Epithelial cell of esophagus (primary cell): ENCODE measurements at regions not wholly inside any gene's neighbourhood (a gene's known extent, or its start where the extent isn't known, plus 50 kb on each side); places are given as distances from the start of the nearest gene placed in this dataset.

Experiments used
- DNase-seq: peaks from one replicate; pipeline ENCODE4 v3.0.0; 2010; ENCODE audit warnings: low read depth
- H3K4me3 ChIP-seq: 2 replicates; pipeline ENCODE4 v1.5.1; 2011; ENCODE audit warnings: mild to moderate bottlenecking, low read length, control low read depth
- TF ChIP-seq, protein P1 (sequence below): IDR thresholded peaks from 2 replicates; pipeline ENCODE4 v1.5.1; 2011; ENCODE audit warnings: low read depth, mild to moderate bottlenecking, low read length, control low read depth, inconsistent platforms; ENCODE audit not compliant: insufficient read depth; ENCODE audit errors: missing control alignments

DNA sequence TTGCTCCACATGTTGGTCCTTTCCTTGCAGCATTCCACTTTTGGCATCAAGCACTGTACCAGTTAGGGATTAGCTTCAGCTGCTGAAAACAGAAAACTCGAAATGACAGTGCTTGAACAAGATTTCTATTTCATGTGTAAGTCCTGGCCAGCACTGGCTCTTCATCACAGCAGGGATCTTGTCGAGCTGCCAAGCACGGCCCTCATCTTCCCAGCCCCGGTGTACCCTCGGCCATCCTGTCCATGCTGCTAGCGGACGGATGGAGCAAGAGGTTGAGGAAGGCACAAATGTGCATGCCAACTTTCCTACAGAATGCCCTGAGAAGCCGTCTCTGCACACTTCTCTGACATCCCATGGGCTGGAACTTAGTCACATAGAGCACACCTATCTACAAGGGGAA is 130.6 kb downstream of the TENT4A start:
- DNase-seq = no peak
- TF ChIP-seq, protein P1, sequence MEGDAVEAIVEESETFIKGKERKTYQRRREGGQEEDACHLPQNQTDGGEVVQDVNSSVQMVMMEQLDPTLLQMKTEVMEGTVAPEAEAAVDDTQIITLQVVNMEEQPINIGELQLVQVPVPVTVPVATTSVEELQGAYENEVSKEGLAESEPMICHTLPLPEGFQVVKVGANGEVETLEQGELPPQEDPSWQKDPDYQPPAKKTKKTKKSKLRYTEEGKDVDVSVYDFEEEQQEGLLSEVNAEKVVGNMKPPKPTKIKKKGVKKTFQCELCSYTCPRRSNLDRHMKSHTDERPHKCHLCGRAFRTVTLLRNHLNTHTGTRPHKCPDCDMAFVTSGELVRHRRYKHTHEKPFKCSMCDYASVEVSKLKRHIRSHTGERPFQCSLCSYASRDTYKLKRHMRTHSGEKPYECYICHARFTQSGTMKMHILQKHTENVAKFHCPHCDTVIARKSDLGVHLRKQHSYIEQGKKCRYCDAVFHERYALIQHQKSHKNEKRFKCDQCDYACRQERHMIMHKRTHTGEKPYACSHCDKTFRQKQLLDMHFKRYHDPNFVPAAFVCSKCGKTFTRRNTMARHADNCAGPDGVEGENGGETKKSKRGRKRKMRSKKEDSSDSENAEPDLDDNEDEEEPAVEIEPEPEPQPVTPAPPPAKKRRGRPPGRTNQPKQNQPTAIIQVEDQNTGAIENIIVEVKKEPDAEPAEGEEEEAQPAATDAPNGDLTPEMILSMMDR = no peak

GRCh38 chr5:6845856-6846255 is 132.6 kb downstream of the TENT4A start:
- H3K4me3 ChIP-seq = no peak overlapping the region
- DNase-seq = no peak
- TF ChIP-seq, protein P1 = no peak

More for the DNA sequence above, 130.6 kb downstream of the TENT4A start:
- H3K4me3 ChIP-seq = no peak overlapping the region

DNA sequence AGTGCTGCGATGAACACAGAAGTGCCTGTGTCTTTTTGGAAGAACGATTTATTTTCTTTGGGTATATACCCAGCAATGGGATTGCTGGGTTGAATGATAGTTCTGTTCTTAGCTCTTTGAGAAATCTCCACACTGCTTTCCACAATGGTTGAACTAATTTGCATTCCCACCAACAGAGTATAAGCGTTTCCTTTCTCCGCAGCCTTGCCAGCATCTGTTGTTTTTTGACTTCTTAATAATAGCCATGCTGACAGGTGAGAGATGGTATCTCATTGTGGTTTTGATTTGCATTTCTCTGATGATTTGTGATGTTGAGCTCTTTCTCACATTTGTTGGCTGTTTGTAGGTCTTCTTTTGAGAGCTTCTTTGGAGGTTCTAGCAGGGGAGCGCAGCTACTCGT is 134.6 kb downstream of the TENT4A start:
- H3K4me3 ChIP-seq = no peak overlapping the region
- TF ChIP-seq, protein P1 = no peak
- no peak for DNase-seq

- DNase-seq = no peak
Observed at GRCh38 chr5:6849316-6850105, 136.3 kb downstream of the TENT4A start.

DNA sequence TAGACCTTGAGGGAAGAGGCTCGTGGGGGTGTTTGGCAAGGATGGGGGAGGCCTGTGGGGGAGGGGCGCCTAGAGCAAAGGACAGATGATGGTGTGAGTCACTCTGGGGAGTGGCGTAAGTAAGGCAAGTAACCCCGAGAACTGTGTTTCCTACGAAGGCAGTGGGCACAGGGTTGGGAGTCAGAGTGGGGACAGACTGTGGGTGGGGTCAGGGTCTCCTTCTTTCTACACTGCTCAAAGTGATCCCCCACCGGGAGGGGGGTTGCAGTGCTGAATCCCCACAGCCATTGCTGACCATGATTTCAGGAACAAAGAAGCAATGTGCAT is 136.8 kb downstream of the TENT4A start:
- TF ChIP-seq, protein P1 = no peak
- DNase-seq = no peak
- no peak overlapping the region for H3K4me3 ChIP-seq

More at GRCh38 chr5:6849316-6850105, 136.3 kb downstream of the TENT4A start:
- H3K4me3 ChIP-seq = no peak overlapping the region
- TF ChIP-seq, protein P1 = no peak

DNA sequence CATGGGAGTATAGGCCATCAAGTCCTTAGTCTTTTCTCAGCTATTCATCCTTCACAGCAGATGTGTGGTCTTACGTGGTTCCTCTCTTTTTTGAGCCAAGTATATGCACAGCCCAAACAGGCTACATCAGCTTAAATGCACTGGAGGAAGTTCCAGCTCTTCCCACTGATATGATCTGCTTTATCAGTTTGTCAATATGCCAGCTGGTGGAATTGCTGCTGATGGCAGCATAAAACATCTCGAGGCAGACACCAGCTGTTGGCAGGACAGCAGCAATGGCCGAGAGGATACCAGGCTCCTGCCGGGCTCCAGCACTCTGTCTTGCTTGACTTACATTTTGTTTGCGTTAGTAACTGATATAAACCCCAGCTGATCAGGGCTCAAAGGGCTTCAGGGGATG is 143.4 kb downstream of the TENT4A start:
- H3K4me3 ChIP-seq = no peak overlapping the region
- TF ChIP-seq, protein P1 = no peak
- DNase-seq = no peak

GRCh38 chr5:6858419-6858818 is 145.2 kb downstream of the TENT4A start:
- no peak overlapping the region for H3K4me3 ChIP-seq
- TF ChIP-seq, protein P1 = no peak

More at GRCh38 chr5:6858419-6858818, 145.2 kb downstream of the TENT4A start:
- no peak for DNase-seq
